ENCODE measurements at regions not wholly inside any gene's neighbourhood (a gene's known extent, or its start where the extent isn't known, plus 50 kb on each side); places are given as distances from the start of the nearest gene placed in this dataset.

- no peak for TF ChIP-seq REST (IDR thresholded peaks at IDR 0.05; ENCODE audit: unreplicated experiment)
- no peak for TF ChIP-seq CTCF (conservative IDR thresholded peaks at IDR 0.05; ENCODE audit: low read depth in 2 of 2)
Measured at GRCh38 chr18:37762076-37762621, 196.6 kb upstream of the CELF4 start (continued).

- no peak for ATAC-seq
- peaks cover 19% of the 10 kb centered on the region for H3K4me1 Mint-ChIP-seq
- no peaks in the 10 kb centered on the region for H3K36me3 ChIP-seq (ENCODE audit: insufficient read depth)
- TF ChIP-seq ETS1 (IDR thresholded peaks at IDR 0.05), result no peak
- no peak for TF ChIP-seq NANOG (IDR thresholded peaks at IDR 0.05; ENCODE audit: borderline replicate concordance)
- TF ChIP-seq EZH2 (IDR thresholded peaks at IDR 0.05; ENCODE audit: low read depth, unreplicated experiment), result no peak
- TF ChIP-seq CTCF (conservative IDR thresholded peaks at IDR 0.05; ENCODE audit: low read depth in 2 of 2), result no peak
- no peak for TF ChIP-seq REST (IDR thresholded peaks at IDR 0.05; ENCODE audit: unreplicated experiment)
- no peak for TF ChIP-seq CREB1 (CRISPR knock-in tag; IDR thresholded peaks at IDR 0.05; ENCODE audit: low read depth)
- TF ChIP-seq STAT1 (IDR thresholded peaks at IDR 0.05; ENCODE audit: unreplicated experiment), result no peak
- no peak for TF ChIP-seq JUNB (IDR thresholded peaks at IDR 0.05; ENCODE audit: unreplicated experiment)
- TF ChIP-seq EZH2phosphoT487 (IDR thresholded peaks at IDR 0.05; ENCODE audit: unreplicated experiment), result no peak
Measured at GRCh38 chr18:37754141-37754540, 188.5 kb upstream of the CELF4 start.

More at GRCh38 chr18:37754141-37754540, 188.5 kb upstream of the CELF4 start:
- Histone ChIP-seq H3K4me3 (no peak overlapping the region), H3K9me2 (ENCODE audit: insufficient read depth) (peaks cover 20% of the 10 kb centered on the region; the same call in 1 of the 2 replicates), H3K4me1 (ENCODE audit: insufficient read depth) (no peaks in the 10 kb centered on the region), H3K27me3 (ENCODE audit: insufficient read depth) (no peaks in the 10 kb centered on the region), H3K79me2 (replicated peaks; ENCODE audit: insufficient read depth) (no peaks in the 10 kb centered on the region), H4K20me1 (replicated peaks; ENCODE audit: insufficient read depth) (no peaks in the 10 kb centered on the region), H2AFZ (no peak overlapping the region), H3F3A (replicated peaks; ENCODE audit: low read depth) (no peaks in the 10 kb centered on the region), H3K4me2 (no peak overlapping the region), H3K27ac (ENCODE audit: low read depth) (no peak overlapping the region)
- Mint-ChIP-seq H3K27me3 (ENCODE audit: insufficient read depth, low read depth, poor library complexity) (peaks cover 3% of the 10 kb centered on the region), H3K36me3 (ENCODE audit: low read depth) (no peaks in the 10 kb centered on the region), H3K9me3 (no peaks in the 10 kb centered on the region; the same call in 2 of the 3 replicates), H3K4me3 (no peak overlapping the region), H3K27ac (no peak overlapping the region)
- no peak for DNase-seq (ENCODE audit: low spot score)

Measured in GM23338 (cell line).